ENCODE measurements at regions not wholly inside any gene's neighbourhood (a gene's known extent, or its start where the extent isn't known, plus 50 kb on each side); places are given as distances from the start of the nearest gene placed in this dataset.

DNA sequence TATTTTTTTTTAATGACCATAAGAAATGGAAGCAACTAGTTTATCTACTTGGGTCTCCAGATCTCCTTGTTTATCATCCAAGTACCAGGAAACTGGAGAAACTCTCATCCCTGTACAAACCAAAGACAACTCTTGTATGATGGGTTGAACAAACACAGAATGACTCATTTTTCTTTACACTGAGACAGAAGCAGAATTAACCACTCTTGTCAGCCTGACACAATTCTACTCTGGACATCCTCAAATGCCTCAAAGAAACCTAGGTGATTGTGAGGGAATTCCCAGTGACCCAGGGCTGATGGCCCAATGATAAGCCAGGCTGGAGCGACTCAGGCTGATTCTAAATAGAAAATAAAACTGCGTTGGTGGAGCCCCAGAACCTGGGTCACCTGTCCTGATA is 151.5 kb downstream of the ZNF737 start:
- no peak overlapping the region for H3K27ac ChIP-seq
- 90 to 96% methylated on average over 2 of the region's 2 CpGs for WGBS, 2 donors
- intact Hi-C loops (cut with DNase I): no loop called here
- no peak for DNase-seq
- H3K4me1 ChIP-seq: no peaks in the 10 kb centered on the region
- H3K36me3 ChIP-seq: no peaks in the 10 kb centered on the region
- peaks cover 0 to 3% (median 0%) of the 10 kb centered on the region in 4 donors for H3K9me3 ChIP-seq
- H3K27me3 ChIP-seq: no peaks in the 10 kb centered on the region
- H3K4me3 ChIP-seq: no peak overlapping the region
- TF ChIP-seq, protein P1, sequence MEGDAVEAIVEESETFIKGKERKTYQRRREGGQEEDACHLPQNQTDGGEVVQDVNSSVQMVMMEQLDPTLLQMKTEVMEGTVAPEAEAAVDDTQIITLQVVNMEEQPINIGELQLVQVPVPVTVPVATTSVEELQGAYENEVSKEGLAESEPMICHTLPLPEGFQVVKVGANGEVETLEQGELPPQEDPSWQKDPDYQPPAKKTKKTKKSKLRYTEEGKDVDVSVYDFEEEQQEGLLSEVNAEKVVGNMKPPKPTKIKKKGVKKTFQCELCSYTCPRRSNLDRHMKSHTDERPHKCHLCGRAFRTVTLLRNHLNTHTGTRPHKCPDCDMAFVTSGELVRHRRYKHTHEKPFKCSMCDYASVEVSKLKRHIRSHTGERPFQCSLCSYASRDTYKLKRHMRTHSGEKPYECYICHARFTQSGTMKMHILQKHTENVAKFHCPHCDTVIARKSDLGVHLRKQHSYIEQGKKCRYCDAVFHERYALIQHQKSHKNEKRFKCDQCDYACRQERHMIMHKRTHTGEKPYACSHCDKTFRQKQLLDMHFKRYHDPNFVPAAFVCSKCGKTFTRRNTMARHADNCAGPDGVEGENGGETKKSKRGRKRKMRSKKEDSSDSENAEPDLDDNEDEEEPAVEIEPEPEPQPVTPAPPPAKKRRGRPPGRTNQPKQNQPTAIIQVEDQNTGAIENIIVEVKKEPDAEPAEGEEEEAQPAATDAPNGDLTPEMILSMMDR (IDR thresholded peaks at IDR 0.05): no peak
- TF ChIP-seq POLR2AphosphoS5 (IDR thresholded peaks at IDR 0.05): no peak

DNA sequence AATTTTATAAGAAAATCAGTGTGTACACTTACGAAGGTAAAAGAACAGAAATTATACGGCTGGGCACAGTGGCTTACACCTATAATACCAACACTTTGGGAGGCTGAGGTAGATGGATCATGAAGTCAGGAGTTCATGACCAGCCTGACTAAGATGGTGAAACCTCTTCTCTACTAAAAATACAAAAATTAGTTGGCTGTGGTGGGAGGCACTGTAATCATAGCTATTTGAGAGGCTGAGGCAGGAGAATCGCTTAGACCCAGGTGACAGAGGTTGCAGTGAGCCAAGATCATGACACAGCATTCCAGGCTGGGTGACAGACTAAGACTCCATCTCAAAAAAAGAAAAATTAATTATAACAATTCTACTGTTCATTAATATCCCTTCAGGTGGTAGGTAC is 151.9 kb downstream of the ZNF737 start:
- Histone ChIP-seq H3K36me3 (no peaks in the 10 kb centered on the region), H3K9me3 (peaks cover 0 to 3% (median 0%) of the 10 kb centered on the region in 4 donors), H3K27ac (no peak overlapping the region), H3K27me3 (no peaks in the 10 kb centered on the region), H3K4me1 (no peaks in the 10 kb centered on the region), H3K4me3 (no peak overlapping the region)
- WGBS, 2 donors: 94 to 97% methylated on average over 3 of the region's 3 CpGs
- no peak for TF ChIP-seq POLR2AphosphoS5 (IDR thresholded peaks at IDR 0.05)
- TF ChIP-seq, protein P1 (IDR thresholded peaks at IDR 0.05): no peak
- no peak for TF ChIP-seq EP300 (IDR thresholded peaks at IDR 0.05)
- TF ChIP-seq POLR2A (IDR thresholded peaks at IDR 0.05): no peak
- no peak for DNase-seq
- intact Hi-C loops (cut with DNase I): no loop called here

DNA sequence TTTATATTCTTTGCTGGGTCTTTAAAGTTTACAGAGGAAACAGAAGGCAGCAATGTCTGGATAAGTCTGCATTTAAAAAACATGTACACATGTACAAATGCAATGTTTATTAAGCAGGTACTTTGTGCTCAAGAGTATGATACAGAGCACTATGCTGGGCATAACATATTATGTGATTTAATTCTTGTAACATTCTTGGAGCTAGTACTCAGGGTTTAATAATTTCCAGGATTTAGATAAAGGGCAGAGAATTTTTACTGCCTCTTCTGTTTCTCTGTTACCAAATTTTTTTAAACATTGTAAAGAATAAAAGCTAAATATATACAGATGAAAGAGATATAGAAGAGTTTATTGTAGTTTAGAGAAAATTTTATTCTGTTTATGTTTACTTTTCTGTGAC is 152.7 kb downstream of the ZNF737 start:
- Histone ChIP-seq H3K36me3 (peaks cover 0 to 5% (median 0%) of the 10 kb centered on the region in 4 donors), H3K9me3 (no peaks in the 10 kb centered on the region), H3K27me3 (no peaks in the 10 kb centered on the region), H3K27ac (no peak overlapping the region), H3K4me3 (no peak overlapping the region), H3K4me1 (no peaks in the 10 kb centered on the region)
- intact Hi-C loops (cut with DNase I): no loop called here
- no peak for DNase-seq
- no peak for TF ChIP-seq EP300 (IDR thresholded peaks at IDR 0.05)
- TF ChIP-seq POLR2AphosphoS5 (IDR thresholded peaks at IDR 0.05): no peak
- no peak for TF ChIP-seq POLR2A (IDR thresholded peaks at IDR 0.05)
- TF ChIP-seq, protein P1 (IDR thresholded peaks at IDR 0.05): no peak

DNA sequence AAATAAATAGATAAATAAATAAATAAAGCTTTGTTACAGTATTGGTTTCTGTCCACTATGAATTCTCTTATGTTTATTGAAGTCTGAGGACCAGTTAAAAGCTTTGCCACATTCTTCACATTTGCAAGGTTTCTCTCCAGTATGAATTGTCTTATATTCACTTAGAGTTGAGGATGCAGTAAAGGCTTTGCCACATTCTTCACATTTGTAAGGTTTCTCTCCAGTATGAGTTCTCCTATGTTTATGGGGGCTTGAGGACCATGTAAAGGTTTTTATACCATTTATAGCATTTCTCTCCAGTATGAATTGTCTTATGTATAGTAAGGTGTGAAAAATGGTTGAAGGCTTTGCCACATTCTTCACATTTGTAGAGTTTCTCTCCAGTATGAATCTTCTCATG is 168.3 kb downstream of the ZNF737 start:
- TF ChIP-seq EP300 (IDR thresholded peaks at IDR 0.05) (no peak), POLR2A (IDR thresholded peaks at IDR 0.05) (no peak), POLR2AphosphoS5 (IDR thresholded peaks at IDR 0.05) (no peak)
- H3K9me3 ChIP-seq: peaks cover 2 to 39% (median 26%) of the 10 kb centered on the region in 4 donors
- H3K36me3 ChIP-seq: no peaks in the 10 kb centered on the region
- no peak overlapping the region for H3K27ac ChIP-seq
- no peak overlapping the region for H3K4me3 ChIP-seq
- no peak for DNase-seq
- no peaks in the 10 kb centered on the region for H3K27me3 ChIP-seq
- H3K4me1 ChIP-seq: no peaks in the 10 kb centered on the region
- intact Hi-C loops (cut with DNase I): no loop called here

DNA sequence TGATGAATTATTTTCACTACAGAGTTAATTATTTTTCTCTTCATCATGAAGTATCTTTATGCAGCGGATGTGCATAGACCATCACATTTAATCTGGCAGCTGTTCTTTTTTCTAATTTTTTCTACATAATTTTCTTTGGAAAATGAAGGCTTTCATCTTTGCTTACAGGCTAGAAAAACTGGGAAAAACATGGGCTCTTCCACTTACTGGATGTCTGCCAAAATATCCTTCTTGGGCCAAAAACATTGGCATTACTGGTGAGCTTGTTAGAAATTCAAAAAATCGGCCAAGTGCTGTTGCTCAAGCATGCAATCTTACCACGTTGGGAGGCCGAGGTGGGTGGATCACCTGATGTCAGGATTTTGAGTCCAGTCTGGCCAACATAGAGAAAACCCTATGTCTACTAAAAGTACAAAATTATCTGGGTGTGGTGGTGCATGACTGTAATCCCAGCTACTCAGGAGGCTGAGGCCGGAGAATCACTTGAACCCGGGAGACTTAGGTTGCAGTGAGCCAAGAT is 176.8 kb downstream of the ZNF737 start:
- DNase-seq: no peak
- intact Hi-C loops (cut with DNase I): no loop called here
- Histone ChIP-seq H3K27ac (no peak overlapping the region), H3K36me3 (no peaks in the 10 kb centered on the region), H3K4me1 (no peaks in the 10 kb centered on the region), H3K27me3 (no peaks in the 10 kb centered on the region), H3K9me3 (peaks cover 0 to 22% (median 3%) of the 10 kb centered on the region in 4 donors), H3K4me3 (no peak overlapping the region)
- no peak for TF ChIP-seq POLR2A (IDR thresholded peaks at IDR 0.05)
- TF ChIP-seq EP300 (IDR thresholded peaks at IDR 0.05): no peak
- TF ChIP-seq POLR2AphosphoS5 (IDR thresholded peaks at IDR 0.05): no peak
- TF ChIP-seq, protein P1 (IDR thresholded peaks at IDR 0.05): no peak
- WGBS, 2 donors: 82 to 89% methylated on average over 6 of the region's 6 CpGs
